Endothelial cell (in vitro differentiated cells): ENCODE measurements at regions not wholly inside any gene's neighbourhood (a gene's known extent, or its start where the extent isn't known, plus 50 kb on each side); places are given as distances from the start of the nearest gene placed in this dataset.

Experiments used
- DNase-seq: peaks from one replicate; pipeline ENCODE4 v3.0.0; 2021; ENCODE audit warnings: low spot score
- H3K27ac Mint-ChIP-seq: one replicate; pipeline ENCODE4 v1.8.0; 2021; ENCODE audit warnings: mixed read lengths, inconsistent platforms; ENCODE audit not compliant: unreplicated experiment
- H3K27me3 Mint-ChIP-seq: one replicate; pipeline ENCODE4 v1.8.0; 2021; ENCODE audit warnings: mild to moderate bottlenecking, moderate library complexity, mixed read lengths, inconsistent platforms; ENCODE audit not compliant: unreplicated experiment
- H3K36me3 Mint-ChIP-seq: one replicate; pipeline ENCODE4 v1.8.0; 2021; ENCODE audit warnings: mild to moderate bottlenecking, low read depth, mixed read lengths, inconsistent platforms; ENCODE audit not compliant: unreplicated experiment
- H3K4me1 Mint-ChIP-seq: one replicate; pipeline ENCODE4 v1.8.0; 2021; ENCODE audit warnings: mild to moderate bottlenecking, mixed read lengths, inconsistent platforms; ENCODE audit not compliant: unreplicated experiment
- H3K4me3 Mint-ChIP-seq: one replicate; pipeline ENCODE4 v1.8.0; 2021; ENCODE audit warnings: mild to moderate bottlenecking, mixed read lengths, inconsistent platforms; ENCODE audit not compliant: unreplicated experiment
- H3K9me3 Mint-ChIP-seq: one replicate; pipeline ENCODE4 v1.8.0; 2021; ENCODE audit warnings: mixed read lengths, inconsistent platforms; ENCODE audit not compliant: unreplicated experiment
- CTCF ChIP-seq: fragments of 200-600 bp; sonication (generic); IDR thresholded peaks from one replicate; pipeline ENCODE4 v1.5.0; 2021; ENCODE audit warnings: antibody characterized with exemption; ENCODE audit not compliant: unreplicated experiment

GRCh38 chr15:58246041-58246440 lies 107.9 kb downstream of the AQP9 start:
- H3K4me1 Mint-ChIP-seq = peaks cover 12% of the 10 kb centered on the region
- peaks cover 1% of the 10 kb centered on the region for H3K27me3 Mint-ChIP-seq
- no peak for DNase-seq
- no peaks in the 10 kb centered on the region for H3K36me3 Mint-ChIP-seq
- no peak for TF ChIP-seq CTCF
- H3K4me3 Mint-ChIP-seq = no peak overlapping the region
- no peak overlapping the region for H3K27ac Mint-ChIP-seq
- no peaks in the 10 kb centered on the region for H3K9me3 Mint-ChIP-seq

GRCh38 chr15:58247855-58248842 lies 110.0 kb downstream of the AQP9 start:
- no peak overlapping the region for H3K4me3 Mint-ChIP-seq
- no peak for DNase-seq

GRCh38 chr15:58249646-58250312 lies 111.6 kb downstream of the AQP9 start:
- Mint-ChIP-seq H3K36me3 (no peaks in the 10 kb centered on the region), H3K4me3 (no peak overlapping the region), H3K9me3 (no peaks in the 10 kb centered on the region), H3K4me1 (peaks cover 8% of the 10 kb centered on the region), H3K27ac (no peak overlapping the region), H3K27me3 (peaks cover 2% of the 10 kb centered on the region)
- TF ChIP-seq CTCF = no peak
- DNase-seq = no peak

More at GRCh38 chr15:58247855-58248842, 110.0 kb downstream of the AQP9 start:
- no peak overlapping the region for H3K27ac Mint-ChIP-seq
- TF ChIP-seq CTCF = no peak
- H3K4me1 Mint-ChIP-seq = peaks cover 12% of the 10 kb centered on the region
- no peaks in the 10 kb centered on the region for H3K36me3 Mint-ChIP-seq
- H3K9me3 Mint-ChIP-seq = no peaks in the 10 kb centered on the region
- no peaks in the 10 kb centered on the region for H3K27me3 Mint-ChIP-seq

GRCh38 chr15:58252586-58253323 lies 114.6 kb downstream of the AQP9 start:
- no peaks in the 10 kb centered on the region for H3K9me3 Mint-ChIP-seq
- peaks cover 6% of the 10 kb centered on the region for H3K4me1 Mint-ChIP-seq
- peaks cover 2% of the 10 kb centered on the region for H3K27me3 Mint-ChIP-seq

More at GRCh38 chr15:58252586-58253323, 114.6 kb downstream of the AQP9 start:
- no peak overlapping the region for H3K27ac Mint-ChIP-seq
- TF ChIP-seq CTCF = no peak
- no peak overlapping the region for H3K4me3 Mint-ChIP-seq
- no peak for DNase-seq
- no peaks in the 10 kb centered on the region for H3K36me3 Mint-ChIP-seq
